ENCODE measurements at regions not wholly inside any gene's neighbourhood (a gene's known extent, or its start where the extent isn't known, plus 50 kb on each side); places are given as distances from the start of the nearest gene placed in this dataset.

DNA sequence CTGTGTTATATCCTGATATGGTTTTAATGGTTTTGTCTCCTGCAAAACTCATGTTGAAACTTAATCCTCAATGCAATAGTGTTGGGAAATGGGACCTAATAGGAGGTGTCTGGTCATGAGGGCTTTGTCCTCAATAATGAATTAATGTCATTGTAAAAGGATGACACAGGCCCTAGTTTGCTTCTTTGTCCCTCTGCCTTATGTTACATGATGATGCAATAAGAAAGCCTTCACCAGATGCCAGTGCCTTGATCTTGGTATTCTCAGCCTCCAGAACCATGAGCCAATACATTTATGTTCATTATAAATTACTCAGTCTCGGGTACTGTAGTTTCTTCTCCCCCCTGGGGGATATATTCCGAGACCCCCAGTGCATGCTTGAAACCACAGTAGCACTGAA, 1247.4 kb upstream of the SORCS1 start:
- no peak for DNase-seq (ENCODE audit: low read depth in 2 of 3, low spot score in 2 of 3)

GRCh38 chr10:108411206-108411605, 1246.7 kb upstream of the SORCS1 start:
- peak in 2 of 3 donors; percentile 42 to 75 for DNase-seq (ENCODE audit: low read depth in 2 of 3, low spot score in 2 of 3)

DNA sequence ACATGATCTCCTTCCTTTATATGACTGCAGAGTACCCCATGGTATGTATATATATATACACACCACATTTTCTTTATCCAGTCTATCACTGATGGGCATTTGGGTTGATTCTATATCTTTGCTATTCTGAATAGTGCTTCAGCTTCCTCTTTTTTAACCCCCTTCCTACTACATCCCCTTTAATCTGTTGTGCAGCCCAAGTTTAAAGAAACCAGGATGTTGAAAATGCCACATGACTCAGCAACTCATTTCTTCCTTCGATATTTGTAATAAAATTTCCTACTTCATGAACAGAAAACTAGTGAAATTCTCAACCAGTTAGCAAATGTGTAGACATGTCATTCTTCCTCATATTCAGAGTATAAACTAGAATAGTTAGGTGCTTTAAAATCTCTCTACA, 1245.7 kb upstream of the SORCS1 start:
- peak in 2 of 3 donors; percentile 45 to 77 for DNase-seq (ENCODE audit: low read depth in 2 of 3, low spot score in 2 of 3)

DNA sequence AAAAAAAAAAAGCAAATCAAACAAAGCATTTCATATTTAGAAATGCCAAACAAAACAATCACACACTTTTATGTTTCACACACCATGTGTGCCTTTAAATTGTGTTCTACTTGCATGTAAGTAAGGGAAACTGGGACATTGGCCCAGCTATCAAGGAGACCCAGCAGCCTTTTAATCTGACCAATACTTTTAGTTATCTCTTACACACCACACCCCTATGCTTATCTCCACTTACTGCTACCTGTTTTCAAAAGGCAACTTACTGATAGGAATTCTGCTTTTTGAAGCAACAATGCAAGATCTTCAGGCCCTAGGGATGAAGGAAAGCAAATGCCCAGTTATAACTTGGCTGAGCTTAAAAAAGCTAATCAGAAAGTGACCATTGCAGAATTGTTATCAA, 1244.8 kb upstream of the SORCS1 start:
- no peak for DNase-seq (ENCODE audit: low read depth in 2 of 3, low spot score in 2 of 3)

- DNase-seq (ENCODE audit: low read depth in 2 of 3, low spot score in 2 of 3): no peak
Measured at GRCh38 chr10:108404155-108404554, 1239.6 kb upstream of the SORCS1 start.

DNA sequence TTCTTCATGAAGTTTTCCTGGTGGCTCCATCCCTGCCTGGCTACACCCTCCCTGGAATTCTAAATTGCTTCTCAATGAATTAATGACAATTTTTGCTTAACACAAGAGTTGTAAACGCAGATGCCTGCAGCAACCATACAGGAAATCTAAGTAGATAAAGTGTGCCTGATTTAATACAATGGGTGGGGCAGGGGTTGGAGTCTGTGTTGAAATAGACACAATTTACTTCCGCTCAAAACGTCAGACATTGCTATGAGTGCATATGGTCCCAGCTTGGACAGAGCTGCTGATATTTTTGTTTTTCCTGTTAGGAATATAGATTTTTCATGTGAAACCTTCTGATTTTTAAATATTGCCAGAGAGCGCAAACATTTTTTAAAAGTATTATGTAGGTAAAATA, 1235.0 kb upstream of the SORCS1 start:
- DNase-seq (ENCODE audit: low read depth in 2 of 3, low spot score in 2 of 3): no peak

- no peak for DNase-seq (ENCODE audit: low read depth in 2 of 3, low spot score in 2 of 3)
Measured at GRCh38 chr10:108393089-108393488, 1228.6 kb upstream of the SORCS1 start.

DNA sequence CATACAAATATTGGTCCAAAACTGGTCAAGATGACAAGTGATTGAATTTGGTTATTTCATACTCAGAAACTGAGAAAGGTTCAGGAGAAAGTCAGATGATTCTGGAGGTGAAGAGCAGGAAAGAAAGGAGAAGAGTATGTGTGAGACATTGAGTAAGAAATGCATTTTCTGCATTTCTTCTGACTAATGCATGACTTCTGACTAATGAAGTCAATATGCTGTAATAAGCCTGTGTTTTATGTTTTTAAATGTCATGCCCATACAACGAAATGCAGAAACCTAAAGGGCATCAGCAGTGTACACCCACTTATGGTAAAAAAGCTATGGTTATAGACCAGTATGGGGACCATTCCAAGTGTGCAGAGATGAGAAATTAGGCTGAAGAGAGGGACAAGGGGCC, 1227.8 kb upstream of the SORCS1 start:
- DNase-seq (ENCODE audit: low read depth in 2 of 3, low spot score in 2 of 3): no peak

GRCh38 chr10:108388706-108389105, 1224.2 kb upstream of the SORCS1 start:
- peak in 1 of 3 donors; percentile 35 for DNase-seq (ENCODE audit: low read depth in 2 of 3, low spot score in 2 of 3)

- no peak for DNase-seq (ENCODE audit: low read depth in 2 of 3, low spot score in 2 of 3)
Measured at GRCh38 chr10:108385963-108386362, 1221.5 kb upstream of the SORCS1 start.

DNA sequence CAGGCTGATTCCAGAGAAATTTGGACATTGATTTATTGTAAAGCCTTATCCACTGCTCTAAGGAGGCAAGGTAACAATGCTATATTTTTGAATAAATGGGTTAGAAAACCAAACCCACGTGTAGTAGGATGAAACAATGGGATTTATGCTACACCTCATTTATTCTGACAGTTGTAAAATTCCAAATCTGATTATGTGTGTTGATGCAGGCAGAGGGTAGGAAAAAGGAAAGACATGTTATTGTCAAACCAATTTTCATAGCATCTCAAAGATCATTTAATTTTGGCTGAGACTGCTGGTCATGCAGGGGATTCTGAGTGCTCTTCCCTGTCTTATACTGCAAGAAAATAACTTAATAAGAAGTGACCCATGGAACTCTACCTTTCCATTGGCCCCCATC, 1219.9 kb upstream of the SORCS1 start:
- no peak for DNase-seq (ENCODE audit: low read depth in 2 of 3, low spot score in 2 of 3)

DNA sequence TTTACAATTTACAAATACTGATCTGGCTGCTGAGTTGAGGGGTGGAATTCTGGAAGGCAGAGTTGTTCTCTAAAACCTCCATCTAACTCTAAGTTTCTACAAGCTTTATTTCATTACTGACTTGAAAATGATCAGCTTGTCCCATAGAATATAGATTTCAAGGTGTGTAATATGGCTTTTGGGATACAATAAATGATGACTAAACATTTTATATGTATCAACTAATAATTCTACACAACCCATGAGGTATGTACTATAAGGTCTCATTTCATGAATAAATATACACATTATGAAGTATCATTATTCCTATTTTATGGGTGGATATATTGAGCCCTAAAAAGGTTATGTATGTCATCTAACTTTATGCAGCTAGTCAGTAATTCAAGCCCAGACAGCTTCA, 1214.3 kb upstream of the SORCS1 start:
- no peak for DNase-seq (ENCODE audit: low read depth in 2 of 3, low spot score in 2 of 3)

DNA sequence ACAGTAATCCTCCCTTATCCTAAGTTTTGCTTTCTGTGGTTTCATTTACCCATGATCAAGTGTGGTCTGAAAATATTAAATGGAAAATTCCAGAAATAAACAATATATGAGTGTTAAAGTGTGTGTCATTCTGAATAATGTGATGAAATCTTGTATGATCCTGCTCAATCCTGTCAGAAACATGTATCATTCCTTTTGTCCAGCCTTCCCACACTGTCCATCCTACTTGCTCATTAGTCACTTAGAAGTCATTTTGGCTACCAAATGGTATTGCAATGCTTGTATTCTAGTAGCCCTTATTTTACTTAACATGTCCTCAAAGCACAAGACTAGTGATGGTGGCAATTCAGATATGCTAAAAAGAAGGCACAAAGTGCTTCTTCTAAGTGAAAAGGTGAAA, 1211.2 kb upstream of the SORCS1 start:
- no peak for DNase-seq (ENCODE audit: low read depth in 2 of 3, low spot score in 2 of 3)

GRCh38 chr10:108374991-108375390, 1210.5 kb upstream of the SORCS1 start:
- no peak for DNase-seq (ENCODE audit: low read depth in 2 of 3, low spot score in 2 of 3)

- DNase-seq (ENCODE audit: low read depth in 2 of 3, low spot score in 2 of 3): no peak
Measured at GRCh38 chr10:108365541-108365940, 1201.0 kb upstream of the SORCS1 start.

- peak in 1 of 3 donors; percentile 13 for DNase-seq (ENCODE audit: low read depth in 2 of 3, low spot score in 2 of 3)
Measured at GRCh38 chr10:108363576-108363975, 1199.1 kb upstream of the SORCS1 start.

DNA sequence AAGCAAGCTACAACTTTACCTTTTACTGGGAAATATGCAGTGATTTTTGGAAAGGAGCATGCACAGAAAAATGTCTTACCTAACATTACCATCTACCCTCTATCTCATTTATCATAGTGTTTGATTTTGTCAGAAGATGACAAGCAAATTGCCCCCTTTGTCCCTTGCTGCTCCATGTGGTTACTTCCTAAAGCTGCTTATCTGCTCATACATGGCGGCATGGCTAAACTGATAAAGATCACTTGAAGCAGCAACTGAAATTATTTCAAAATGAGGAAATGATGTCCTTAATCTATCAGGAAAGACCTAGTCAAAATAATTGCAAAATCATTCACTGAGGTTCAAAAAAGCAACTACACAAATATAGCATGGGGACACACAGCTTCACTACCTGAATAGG, 1198.5 kb upstream of the SORCS1 start:
- peak in 2 of 3 donors; percentile 63 to 86 for DNase-seq (ENCODE audit: low read depth in 2 of 3, low spot score in 2 of 3)

DNA sequence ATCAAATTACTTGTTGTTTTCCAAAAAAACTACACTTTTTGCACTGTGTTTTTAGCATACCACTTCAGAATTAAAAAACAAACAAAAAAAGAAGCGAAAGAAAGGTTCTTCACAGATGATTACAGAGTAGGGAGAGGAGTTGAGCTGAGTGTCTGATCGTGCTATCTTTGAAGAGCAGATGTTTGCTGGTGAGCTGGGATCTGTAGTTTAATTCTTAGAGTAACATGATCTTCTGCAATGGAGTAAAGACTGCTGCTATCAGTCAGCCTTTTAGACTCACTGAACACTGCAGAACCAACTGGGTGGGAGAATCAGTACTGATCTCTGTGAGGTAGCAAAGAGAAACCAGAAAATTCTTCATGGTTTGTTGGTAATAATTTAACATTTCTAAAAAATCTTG, 1197.8 kb upstream of the SORCS1 start:
- peak in 2 of 3 donors; percentile 14 to 43 for DNase-seq (ENCODE audit: low read depth in 2 of 3, low spot score in 2 of 3)

- DNase-seq (ENCODE audit: low read depth in 2 of 3, low spot score in 2 of 3): no peak
Measured at GRCh38 chr10:108360187-108360586, 1195.7 kb upstream of the SORCS1 start.

GRCh38 chr10:108358912-108359311, 1194.4 kb upstream of the SORCS1 start:
- DNase-seq (ENCODE audit: low read depth in 2 of 3, low spot score in 2 of 3): peak in 2 of 3 donors; percentile 50 to 67

GRCh38 chr10:108352771-108353170, 1188.3 kb upstream of the SORCS1 start:
- no peak for DNase-seq (ENCODE audit: low read depth in 2 of 3, low spot score in 2 of 3)

DNA sequence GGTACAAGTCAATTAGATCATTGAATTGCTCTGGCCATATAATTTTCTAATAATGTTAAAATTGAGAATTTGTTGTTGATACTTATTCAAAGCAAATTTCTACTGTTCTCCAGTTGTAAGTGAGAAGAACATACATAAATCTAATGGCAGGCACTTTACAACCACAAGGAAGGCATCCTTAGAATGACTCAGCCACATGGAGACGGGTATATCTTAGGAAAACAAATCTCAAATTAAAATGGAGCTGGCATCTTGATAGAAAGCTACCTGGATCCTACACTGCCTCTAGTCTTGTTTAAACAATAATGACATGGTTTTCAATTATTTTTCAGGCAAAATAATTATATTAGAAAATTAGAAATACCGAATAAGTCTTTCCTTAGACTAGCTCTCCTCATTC, 1183.7 kb upstream of the SORCS1 start:
- DNase-seq (ENCODE audit: low read depth in 2 of 3, low spot score in 2 of 3): no peak

- no peak for DNase-seq (ENCODE audit: low read depth in 2 of 3, low spot score in 2 of 3)
Measured at GRCh38 chr10:108346066-108346465, 1181.6 kb upstream of the SORCS1 start.

DNA sequence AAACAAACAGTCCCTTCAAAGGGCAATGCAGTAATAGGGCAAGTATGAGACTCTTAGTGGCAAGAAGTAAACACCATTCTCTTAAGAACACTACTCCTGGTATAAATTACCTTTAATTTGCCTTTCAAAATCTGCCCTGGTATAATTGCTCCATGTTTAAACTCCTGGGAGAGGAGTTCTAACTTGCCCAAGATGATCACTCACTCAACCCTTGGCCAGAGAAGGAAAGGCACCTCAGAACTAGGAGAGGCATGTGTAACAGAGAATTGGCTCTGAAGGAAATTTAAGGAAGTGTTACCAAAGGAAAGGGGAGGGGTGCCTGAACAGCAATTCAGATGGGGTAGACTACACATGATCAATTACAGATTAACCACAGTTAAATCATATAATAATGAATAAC, 1173.6 kb upstream of the SORCS1 start:
- DNase-seq (ENCODE audit: low read depth in 2 of 3, low spot score in 2 of 3): no peak
